Testis (tissue), 2 donors: ENCODE measurements at regions not wholly inside any gene's neighbourhood (a gene's known extent, or its start where the extent isn't known, plus 50 kb on each side); places are given as distances from the start of the nearest gene placed in this dataset.

ENCODE experiments used
- CTCF ChIP-seq, 3 experiments: fragments of 450-650 bp in 2 of 3; fragments of 200-600 bp in 1 of 3; sonication (generic) in 1 of 3; IDR thresholded peaks; one replicate each; pipeline ENCODE4 v1.5.1; 2016 to 2019; ENCODE audit warnings: antibody characterized with exemption in 3 of 3, mild to moderate bottlenecking in 2 of 3, moderate library complexity in 1 of 3
- POLR2A ChIP-seq: fragments of 450-650 bp; IDR thresholded peaks from one replicate; pipeline ENCODE4 v1.6.1; 2017; ENCODE audit warnings: antibody characterized with exemption, mild to moderate bottlenecking, moderate library complexity

GRCh38 chr13:44142941-44143665 is 230.5 kb upstream of the SERP2 start:
- no peak for TF ChIP-seq POLR2A
- TF ChIP-seq CTCF (IDR thresholded peaks at IDR 0.05), result no peak
